ENCODE measurements at regions not wholly inside any gene's neighbourhood (a gene's known extent, or its start where the extent isn't known, plus 50 kb on each side); places are given as distances from the start of the nearest gene placed in this dataset.

GRCh38 chr2:176622792-176623191 is 353.6 kb downstream of the MTX2 start:
- DNase-seq, result no peak

DNA sequence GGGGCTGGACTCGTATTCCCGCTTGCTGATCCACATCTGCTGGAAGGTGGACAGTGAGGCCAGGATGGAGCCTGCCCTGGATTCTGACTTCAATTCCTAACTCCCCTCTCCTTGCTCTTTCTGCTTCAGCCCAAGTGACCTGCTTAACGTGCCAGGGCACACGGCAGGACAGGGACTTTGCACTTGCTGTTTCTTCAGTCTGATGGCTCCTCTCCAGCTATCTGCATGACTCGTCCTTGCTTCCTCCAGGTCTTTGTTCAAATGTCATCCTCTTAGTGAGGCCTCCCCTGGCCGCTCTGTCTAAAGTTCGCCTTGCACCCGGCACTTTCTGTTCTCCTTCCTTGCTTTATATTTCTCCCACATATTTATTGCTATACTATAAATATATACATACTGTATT is 357.6 kb downstream of the MTX2 start:
- DNase-seq, result no peak

DNA sequence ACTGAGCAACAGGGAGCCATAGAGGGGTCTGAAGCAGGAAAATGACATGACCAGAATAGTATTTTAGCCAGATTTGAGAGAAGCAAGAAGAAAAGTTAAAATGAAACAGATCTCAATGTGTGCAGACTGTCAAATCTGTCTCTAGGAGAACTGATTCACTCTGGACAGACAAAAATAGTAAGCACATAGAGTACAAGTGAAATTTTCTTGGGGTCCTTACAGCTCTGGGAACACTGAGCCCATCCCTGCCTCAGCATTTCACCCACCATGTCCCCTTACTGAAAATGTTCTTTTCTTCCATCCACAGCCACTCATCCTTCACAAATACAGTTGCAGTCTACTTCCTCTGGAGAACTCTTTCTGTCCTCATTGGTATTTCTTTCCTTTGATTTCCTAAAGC is 359.2 kb downstream of the MTX2 start:
- DNase-seq, result no peak

DNA sequence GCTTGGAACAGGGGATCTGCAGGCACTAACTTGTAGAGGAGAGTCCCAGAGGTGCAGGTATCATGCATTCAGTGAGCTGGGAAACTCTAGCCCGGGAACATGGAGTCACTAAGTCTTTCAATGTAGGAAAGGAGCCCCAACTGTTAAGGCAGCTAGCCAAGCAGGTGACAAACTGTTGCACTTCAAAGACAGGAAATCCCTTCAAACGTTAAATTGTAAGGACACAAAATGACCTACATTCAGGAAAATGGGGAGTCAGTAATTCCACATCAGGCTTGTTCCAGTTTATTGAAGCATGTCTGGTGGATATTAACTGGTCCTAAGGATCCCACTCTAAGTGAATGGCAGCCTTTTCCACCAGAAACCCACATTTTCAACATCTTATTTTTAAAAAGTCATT is 364.5 kb downstream of the MTX2 start:
- no peak for DNase-seq

DNA sequence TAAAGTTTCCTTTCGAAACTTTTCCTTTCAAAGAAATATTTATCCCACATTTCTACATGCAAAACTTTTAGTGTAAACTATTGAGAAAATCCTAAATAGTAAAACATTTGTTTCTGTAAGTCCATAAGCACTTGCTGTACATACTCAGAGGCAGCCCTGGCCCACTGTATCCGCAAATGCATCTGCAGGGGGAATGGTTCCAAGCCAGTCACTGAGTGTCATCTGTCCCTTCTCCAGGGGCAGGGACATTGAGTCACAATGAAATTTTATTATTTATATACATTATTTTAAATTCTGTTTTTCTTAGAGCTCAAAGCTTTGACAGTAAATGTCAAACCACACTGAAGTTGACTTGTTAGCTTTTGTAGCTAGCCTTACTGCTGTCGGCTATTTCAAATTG is 367.2 kb downstream of the MTX2 start:
- DNase-seq, result no peak

DNA sequence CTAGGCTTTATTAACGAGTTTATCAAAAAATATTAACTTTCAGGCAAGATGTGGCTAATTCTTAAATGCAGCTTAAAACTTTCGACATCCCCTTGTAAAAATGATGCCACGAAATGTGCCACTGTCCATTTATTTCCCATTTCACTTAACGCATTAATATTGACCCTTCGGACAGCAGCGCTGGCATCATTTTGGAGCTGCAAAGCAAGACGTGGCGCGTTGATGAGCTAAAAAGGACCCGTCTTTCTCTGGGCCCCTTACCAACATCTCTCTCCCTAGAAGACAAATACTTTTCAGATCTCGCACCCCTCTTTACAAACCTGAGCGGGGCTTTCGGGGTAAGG is 367.9 kb downstream of the MTX2 start:
- DNase-seq, result no peak

GRCh38 chr2:176637486-176638166 is 368.4 kb downstream of the MTX2 start:
- peak; percentile 8 for DNase-seq

DNA sequence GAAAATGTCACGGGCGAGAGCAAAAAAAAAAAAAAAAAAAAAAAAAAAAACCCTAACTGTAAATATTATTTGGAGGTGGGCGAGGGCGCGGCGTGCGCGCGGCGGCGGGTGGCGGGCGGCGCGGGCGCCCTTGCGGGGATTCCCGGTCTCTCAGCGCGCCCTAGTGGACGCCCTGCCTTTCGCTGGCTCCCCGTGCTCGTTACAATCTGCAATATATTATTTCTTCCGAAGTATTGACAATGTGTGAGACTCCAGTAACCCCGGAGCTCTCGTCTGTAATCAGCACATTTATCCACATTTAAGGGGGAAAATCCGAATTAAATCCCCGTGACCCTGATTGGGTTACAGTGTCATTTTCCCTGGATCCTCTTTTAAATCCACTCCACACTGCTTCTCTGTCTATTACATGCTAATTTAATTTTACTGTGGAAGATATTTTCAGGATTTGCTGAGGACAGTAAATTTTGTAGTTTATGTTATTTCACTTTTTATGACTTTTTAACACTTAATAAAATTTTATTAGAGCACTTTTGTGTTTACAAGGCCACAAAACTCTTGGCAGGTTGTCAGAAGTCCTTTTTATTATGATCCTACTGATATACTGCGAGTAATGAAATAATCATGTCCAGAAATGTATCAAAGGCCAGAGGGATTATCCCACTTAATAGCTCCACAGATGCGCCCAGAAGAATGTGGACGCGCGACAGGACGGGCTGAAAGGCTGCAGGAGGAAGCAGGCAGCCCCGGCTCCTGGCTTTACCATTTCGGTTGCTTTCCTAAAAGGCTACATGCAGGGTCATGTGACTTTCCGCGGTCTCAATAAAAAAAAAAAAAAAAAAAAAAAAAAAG is 369.1 kb downstream of the MTX2 start:
- DNase-seq, result peak; percentile 54

DNA sequence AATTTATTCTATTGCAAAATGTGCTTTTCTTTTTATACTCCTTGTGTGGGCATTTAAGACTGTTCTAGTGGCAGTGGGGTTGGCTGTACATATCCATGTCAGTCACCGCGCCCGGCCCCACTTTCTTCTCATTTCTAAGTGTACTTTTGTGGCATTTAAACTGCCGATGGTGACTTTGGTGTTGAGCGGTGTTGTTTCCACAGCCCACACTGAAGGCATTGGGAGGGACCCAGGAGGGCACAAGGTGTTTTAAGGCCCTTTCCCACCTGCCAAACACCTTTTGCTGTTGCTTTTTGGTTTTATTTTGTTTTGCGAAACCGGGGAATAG is 369.7 kb downstream of the MTX2 start:
- no peak for DNase-seq

GRCh38 chr2:176639671-176640070 is 370.4 kb downstream of the MTX2 start:
- DNase-seq, result no peak

DNA sequence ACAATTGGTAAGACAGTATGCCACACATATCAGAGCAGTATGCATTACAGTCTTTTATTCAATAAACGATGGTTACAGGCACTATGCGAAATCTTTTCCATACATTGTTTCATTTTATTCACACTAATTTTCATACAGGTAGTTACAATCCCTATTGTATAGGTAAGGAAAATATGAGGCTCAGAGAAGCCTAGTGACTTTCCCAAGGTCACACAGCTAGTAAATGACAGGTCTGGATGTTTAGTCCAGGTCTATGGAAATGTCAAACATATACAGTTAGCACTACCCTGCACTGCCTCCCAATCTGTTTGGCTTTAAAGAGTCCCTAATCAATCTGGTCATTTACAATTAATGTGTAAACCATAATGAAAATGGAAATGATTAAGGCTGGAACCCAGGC is 372.2 kb downstream of the MTX2 start:
- DNase-seq, result no peak

DNA sequence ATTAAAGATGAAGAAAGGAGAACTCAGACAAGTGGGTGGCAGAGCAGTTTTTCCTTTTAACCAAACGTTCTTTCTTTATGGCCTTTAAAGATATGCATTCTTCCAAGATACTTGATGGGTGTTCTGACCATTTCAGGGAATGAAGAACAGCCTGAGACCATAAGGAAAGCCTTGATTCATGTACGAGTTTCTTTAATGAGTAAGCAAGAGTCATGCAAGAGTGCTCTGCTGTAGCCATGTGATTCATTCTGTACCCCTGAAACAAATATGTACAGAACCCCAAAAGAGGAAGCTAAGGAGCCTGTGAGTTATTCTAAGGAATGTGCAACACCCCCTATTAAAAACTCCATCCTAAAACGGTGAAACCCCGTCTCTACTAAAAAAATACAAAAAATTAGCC is 372.8 kb downstream of the MTX2 start:
- DNase-seq, result no peak

GRCh38 chr2:176643646-176644045 is 374.4 kb downstream of the MTX2 start:
- no peak for DNase-seq

DNA sequence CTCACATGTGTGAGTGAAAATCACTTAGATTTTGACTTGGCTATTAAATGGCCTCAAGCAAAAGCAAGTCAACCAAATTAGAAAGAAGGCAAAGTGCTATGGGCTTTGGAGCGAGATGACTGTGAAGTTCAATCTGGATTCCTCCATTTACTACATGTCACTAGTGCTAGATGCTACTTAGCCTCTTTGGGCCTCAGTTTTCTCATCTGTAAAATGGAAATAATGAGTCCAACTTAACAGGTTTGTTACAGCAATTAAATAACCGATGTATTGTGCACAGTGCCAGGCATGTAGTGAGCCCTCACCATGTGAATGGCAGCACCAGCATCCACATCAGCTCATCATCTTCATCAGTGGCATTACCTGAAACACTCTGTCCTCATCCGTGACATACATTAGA is 376.3 kb downstream of the MTX2 start:
- no peak for DNase-seq

- DNase-seq, result no peak
Observed at GRCh38 chr2:176646033-176646615, 376.9 kb downstream of the MTX2 start.

GRCh38 chr2:176647325-176648165 is 378.3 kb downstream of the MTX2 start:
- DNase-seq, result no peak

- DNase-seq, result no peak
Observed at GRCh38 chr2:176648700-176649297, 379.6 kb downstream of the MTX2 start.

DNA sequence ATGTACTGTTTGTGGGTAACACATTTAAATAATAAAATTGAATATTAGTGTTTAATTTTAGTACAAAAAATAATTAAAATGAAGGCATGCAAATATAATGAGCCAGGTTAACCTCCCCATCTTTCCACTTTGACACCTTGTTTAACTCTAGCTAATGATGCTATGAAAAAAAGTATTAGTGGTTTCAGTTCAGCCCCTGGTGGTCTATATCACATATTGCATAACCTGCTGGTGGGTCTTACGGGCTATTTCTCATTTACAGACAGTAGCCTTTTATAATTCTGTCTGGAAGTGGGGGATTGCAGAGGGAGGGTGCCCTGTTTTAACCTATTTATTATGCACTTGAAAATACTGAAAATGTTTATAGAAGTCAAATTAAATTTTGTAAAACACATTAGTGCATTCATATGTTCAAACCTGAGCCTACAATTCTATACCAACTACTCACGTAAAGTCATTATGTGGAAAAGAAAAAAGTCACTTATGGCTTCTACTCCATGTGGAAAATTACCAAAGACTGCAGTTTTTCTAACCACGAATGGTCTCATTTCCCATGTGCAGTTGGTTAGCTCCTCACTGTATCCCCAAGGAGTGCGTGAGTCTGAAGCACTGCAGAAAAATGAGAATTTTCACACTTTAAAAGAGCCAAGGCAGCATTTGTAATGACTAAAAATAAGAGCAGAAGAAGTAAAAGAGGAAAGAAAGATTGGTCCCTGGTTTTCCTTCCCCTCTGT is 381.0 kb downstream of the MTX2 start:
- no peak for DNase-seq

DNA sequence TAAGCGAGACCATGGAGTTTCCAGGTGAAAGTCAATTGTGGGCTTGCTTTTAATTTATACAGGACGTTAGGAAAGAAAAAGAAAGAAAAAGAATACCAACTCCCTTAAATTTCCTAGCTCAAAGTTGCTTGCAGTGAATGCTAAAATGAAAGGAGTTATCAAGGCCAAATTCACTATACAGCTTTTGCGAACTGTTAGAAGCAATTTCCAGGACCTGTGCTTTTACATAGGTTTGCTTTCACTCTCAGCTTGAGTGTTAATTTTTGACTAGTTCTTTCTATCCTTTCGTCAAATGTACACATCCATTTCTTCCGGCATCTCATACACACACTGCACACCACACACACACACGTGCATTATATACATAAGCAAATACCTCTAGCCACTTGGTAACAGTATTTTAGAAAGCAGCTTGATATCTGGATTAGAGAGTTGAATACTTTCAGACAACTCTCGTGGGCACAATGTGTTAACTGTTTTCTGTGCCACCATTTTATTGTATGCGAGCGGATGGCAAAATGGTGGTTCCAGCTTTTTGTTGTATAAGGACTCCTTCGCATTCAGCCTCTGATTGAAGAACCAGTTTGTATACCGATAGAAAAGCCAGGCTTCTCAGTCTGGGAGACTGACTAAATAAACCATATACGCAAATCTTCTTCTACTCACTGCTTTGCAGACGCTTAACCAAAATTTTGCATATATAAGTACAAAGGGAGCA is 381.8 kb downstream of the MTX2 start:
- DNase-seq, result no peak

DNA sequence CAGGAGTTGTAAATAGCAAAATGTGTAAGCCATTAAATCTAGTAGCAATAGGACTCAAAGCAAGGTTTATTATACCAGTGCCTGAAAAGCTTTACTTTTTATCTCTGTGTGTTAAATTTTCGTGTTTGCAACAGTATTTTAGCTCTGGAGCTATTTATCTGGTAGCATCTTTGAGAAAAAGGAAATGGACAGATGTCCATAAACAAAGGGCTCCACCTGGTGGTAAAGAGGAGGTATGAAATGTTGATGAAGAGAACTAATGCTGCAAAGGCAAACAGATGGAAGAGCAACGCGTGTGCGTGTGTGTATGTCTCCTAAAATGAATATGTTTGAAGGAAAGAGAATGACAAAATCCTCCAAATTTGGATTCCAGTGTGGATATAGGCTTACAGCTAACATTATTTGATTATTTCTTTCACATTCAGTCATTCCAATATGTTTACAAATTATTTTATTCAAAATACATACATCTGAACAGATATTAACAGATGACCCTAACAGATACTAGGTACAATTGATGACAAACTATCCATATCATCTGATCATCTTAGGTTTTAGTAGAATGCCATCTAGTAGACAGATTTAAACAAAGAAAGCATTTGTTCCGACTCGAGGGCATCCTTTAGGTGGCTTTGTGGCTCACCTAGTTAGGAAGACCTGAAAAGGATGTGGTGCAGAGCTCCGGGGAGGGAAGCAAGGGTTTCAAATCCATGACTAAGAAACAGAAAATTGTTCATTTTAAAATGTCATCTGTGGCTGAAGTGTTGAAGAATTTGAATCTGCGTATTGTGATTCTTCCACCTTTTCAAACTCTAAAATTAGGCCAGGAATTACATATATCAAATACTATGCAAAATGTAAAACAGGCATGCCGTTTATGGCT is 383.3 kb downstream of the MTX2 start:
- DNase-seq, result no peak

All from activated naive CD4-positive, alpha-beta T cell treated with Interleukin-2 at 50 U/mL for 16 hours (primary cell).